ENCODE measurements at regions not wholly inside any gene's neighbourhood (a gene's known extent, or its start where the extent isn't known, plus 50 kb on each side); places are given as distances from the start of the nearest gene placed in this dataset.

DNA sequence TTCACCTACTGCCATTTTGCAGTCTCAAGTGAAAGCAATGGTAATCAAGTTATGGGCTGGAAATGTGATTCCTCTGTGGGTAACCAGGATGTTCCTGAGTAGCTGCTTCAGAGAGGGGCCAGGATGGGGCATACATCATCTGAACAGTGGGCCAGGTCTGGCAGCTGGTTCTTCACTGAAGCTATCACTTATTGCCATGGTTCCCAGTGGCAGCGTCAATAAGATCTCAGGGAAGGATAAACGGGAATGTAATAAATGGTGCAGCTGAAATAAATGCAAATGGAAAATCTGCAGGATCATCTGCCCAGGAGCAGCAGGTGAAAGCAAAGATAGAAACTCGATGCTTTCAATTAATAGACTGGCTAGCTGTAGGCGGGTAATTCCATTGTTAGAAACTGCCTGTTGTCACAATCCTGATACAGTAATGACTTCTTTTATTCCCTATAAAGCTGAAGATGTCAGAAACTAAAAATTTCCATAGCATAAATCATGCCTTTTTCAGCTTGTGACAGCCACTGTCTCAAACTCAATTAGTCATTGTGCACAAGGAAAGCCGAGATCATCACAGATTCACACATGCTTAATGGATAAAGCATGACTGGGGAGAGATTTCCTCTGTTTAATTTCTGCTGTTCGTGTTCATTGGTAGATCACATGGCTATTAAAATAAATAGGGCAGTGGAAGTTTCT, 56.2 kb upstream of the CCDC85A start:
- TF ChIP-seq YY1 (tag by site-specific recombination; IDR thresholded peaks at IDR 0.05) (no peak), ZNF140 (tag by site-specific recombination; IDR thresholded peaks at IDR 0.05) (no peak), ZEB2 (tag by site-specific recombination; IDR thresholded peaks at IDR 0.05) (no peak), ZNF248 (tag by site-specific recombination; IDR thresholded peaks at IDR 0.05) (no peak), KLF8 (tag by site-specific recombination; IDR thresholded peaks at IDR 0.05) (no peak), TCF7L2 (IDR thresholded peaks at IDR 0.05; ENCODE audit: borderline replicate concordance, low read depth, low read length) (no peak), ZBTB48 (tag by site-specific recombination; IDR thresholded peaks at IDR 0.05) (no peak)
- TF ChIP-seq, protein P1, sequence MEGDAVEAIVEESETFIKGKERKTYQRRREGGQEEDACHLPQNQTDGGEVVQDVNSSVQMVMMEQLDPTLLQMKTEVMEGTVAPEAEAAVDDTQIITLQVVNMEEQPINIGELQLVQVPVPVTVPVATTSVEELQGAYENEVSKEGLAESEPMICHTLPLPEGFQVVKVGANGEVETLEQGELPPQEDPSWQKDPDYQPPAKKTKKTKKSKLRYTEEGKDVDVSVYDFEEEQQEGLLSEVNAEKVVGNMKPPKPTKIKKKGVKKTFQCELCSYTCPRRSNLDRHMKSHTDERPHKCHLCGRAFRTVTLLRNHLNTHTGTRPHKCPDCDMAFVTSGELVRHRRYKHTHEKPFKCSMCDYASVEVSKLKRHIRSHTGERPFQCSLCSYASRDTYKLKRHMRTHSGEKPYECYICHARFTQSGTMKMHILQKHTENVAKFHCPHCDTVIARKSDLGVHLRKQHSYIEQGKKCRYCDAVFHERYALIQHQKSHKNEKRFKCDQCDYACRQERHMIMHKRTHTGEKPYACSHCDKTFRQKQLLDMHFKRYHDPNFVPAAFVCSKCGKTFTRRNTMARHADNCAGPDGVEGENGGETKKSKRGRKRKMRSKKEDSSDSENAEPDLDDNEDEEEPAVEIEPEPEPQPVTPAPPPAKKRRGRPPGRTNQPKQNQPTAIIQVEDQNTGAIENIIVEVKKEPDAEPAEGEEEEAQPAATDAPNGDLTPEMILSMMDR (tag by site-specific recombination; IDR thresholded peaks at IDR 0.05), result no peak
- TF ChIP-seq, protein P2, sequence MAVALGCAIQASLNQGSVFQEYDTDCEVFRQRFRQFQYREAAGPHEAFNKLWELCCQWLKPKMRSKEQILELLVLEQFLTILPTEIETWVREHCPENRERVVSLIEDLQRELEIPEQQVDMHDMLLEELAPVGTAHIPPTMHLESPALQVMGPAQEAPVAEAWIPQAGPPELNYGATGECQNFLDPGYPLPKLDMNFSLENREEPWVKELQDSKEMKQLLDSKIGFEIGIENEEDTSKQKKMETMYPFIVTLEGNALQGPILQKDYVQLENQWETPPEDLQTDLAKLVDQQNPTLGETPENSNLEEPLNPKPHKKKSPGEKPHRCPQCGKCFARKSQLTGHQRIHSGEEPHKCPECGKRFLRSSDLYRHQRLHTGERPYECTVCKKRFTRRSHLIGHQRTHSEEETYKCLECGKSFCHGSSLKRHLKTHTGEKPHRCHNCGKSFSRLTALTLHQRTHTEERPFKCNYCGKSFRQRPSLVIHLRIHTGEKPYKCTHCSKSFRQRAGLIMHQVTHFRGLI (tag by site-specific recombination; IDR thresholded peaks at IDR 0.05), result no peak
- TF ChIP-seq, protein P3, sequence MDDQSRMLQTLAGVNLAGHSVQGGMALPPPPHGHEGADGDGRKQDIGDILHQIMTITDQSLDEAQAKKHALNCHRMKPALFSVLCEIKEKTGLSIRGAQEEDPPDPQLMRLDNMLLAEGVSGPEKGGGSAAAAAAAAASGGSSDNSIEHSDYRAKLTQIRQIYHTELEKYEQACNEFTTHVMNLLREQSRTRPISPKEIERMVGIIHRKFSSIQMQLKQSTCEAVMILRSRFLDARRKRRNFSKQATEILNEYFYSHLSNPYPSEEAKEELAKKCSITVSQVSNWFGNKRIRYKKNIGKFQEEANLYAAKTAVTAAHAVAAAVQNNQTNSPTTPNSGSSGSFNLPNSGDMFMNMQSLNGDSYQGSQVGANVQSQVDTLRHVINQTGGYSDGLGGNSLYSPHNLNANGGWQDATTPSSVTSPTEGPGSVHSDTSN (CRISPR knock-in tag; IDR thresholded peaks at IDR 0.05), result no peak
- TF ChIP-seq, protein P4, sequence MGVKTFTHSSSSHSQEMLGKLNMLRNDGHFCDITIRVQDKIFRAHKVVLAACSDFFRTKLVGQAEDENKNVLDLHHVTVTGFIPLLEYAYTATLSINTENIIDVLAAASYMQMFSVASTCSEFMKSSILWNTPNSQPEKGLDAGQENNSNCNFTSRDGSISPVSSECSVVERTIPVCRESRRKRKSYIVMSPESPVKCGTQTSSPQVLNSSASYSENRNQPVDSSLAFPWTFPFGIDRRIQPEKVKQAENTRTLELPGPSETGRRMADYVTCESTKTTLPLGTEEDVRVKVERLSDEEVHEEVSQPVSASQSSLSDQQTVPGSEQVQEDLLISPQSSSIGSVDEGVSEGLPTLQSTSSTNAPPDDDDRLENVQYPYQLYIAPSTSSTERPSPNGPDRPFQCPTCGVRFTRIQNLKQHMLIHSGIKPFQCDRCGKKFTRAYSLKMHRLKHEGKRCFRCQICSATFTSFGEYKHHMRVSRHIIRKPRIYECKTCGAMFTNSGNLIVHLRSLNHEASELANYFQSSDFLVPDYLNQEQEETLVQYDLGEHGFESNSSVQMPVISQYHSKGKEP (tag by site-specific recombination; IDR thresholded peaks at IDR 0.05), result no peak
